CD4-positive, alpha-beta T cell (primary cell): ENCODE measurements at regions not wholly inside any gene's neighbourhood (a gene's known extent, or its start where the extent isn't known, plus 50 kb on each side); places are given as distances from the start of the nearest gene placed in this dataset.

Experiments used
- ATAC-seq: fragments of 200-7000 bp; cut with Tn5 transposase; one replicate; pipeline ENCODE4 v1.10.0; 2022; ENCODE audit warnings: mild to moderate bottlenecking; ENCODE audit not compliant: poor library complexity
- CTCF ChIA-PET: fragments of 350-600 bp; sonication (Branson Sonifier 250); formaldehyde crosslinking; loops from one replicate; lab custom pipeline; 2021; ENCODE audit warnings: antibody characterized with exemption, inconsistent platforms; lab: Charles Lee
- POLR2A ChIA-PET: fragments of 350-600 bp; sonication (Branson Sonifier 250); formaldehyde crosslinking; loops from one replicate; lab custom pipeline; 2021; ENCODE audit warnings: antibody characterized with exemption, inconsistent platforms; lab: Charles Lee
- DNase-seq, 14 experiments: peaks; one replicate each; pipeline ENCODE4 v3.0.0-alpha.2; 2013 to 2020; ENCODE audit warnings: mixed read lengths in 2 of 14
- H3K27ac ChIP-seq, 2 donors: one replicate each; pipeline versions ENCODE4 v1.5.1 to v1.7.0; 2013; ENCODE audit warnings: low read length in 2 of 2, low read depth in 1 of 2, mild to moderate bottlenecking in 1 of 2
- H3K27me3 ChIP-seq, 2 experiments: 1 replicate in 1 of 2; 2 replicates in 1 of 2; pipeline versions ENCODE4 v1.6.1 to v1.7.0; 2013; ENCODE audit warnings: low read length in 2 of 2, control low read depth in 1 of 2, mild to moderate bottlenecking in 1 of 2, moderate library complexity in 1 of 2; ENCODE audit not compliant: insufficient read depth in 2 of 2, control insufficient read depth in 1 of 2
- H3K36me3 ChIP-seq: one replicate; pipeline ENCODE4 v1.6.1; 2013; ENCODE audit warnings: low read length, control low read depth; ENCODE audit not compliant: insufficient read depth
- H3K4me1 ChIP-seq: one replicate; pipeline ENCODE4 v1.6.1; 2013; ENCODE audit warnings: low read length, control low read depth; ENCODE audit not compliant: insufficient read depth
- H3K4me3 ChIP-seq: one replicate; pipeline ENCODE4 v1.5.1; 2013; ENCODE audit warnings: mild to moderate bottlenecking, low read length, moderate library complexity
- H3K9me3 ChIP-seq, 2 experiments: 1 replicate in 1 of 2; 2 replicates in 1 of 2; pipeline versions ENCODE4 v1.6.1 to v1.7.0; 2013; ENCODE audit warnings: low read length in 2 of 2, mild to moderate bottlenecking in 2 of 2, control low read depth in 1 of 2, moderate library complexity in 1 of 2; ENCODE audit not compliant: control insufficient read depth in 1 of 2, insufficient read depth in 1 of 2
- H3K27ac Mint-ChIP-seq: one replicate; pipeline ENCODE4 v1.8.0; 2020; ENCODE audit warnings: mixed read lengths
- H3K27me3 Mint-ChIP-seq: one replicate; pipeline ENCODE4 v1.8.0; 2021; ENCODE audit warnings: mixed read lengths
- H3K36me3 Mint-ChIP-seq: one replicate; pipeline ENCODE4 v1.8.0; 2021; ENCODE audit warnings: low read depth, mixed read lengths
- H3K4me1 Mint-ChIP-seq: one replicate; pipeline ENCODE4 v1.8.0; 2021; ENCODE audit warnings: low read depth, mixed read lengths
- H3K4me3 Mint-ChIP-seq: one replicate; pipeline ENCODE4 v1.8.0; 2020; ENCODE audit warnings: mild to moderate bottlenecking, mixed read lengths
- H3K9me3 Mint-ChIP-seq: one replicate; pipeline ENCODE4 v1.8.0; 2020; ENCODE audit warnings: mixed read lengths
- CTCF ChIP-seq: fragments of 200-600 bp; IDR thresholded peaks from one replicate; pipeline ENCODE4 v1.8.0; 2022; ENCODE audit warnings: antibody characterized with exemption, mild to moderate bottlenecking
- intact Hi-C, 2 experiments: fragments of 100-400 bp; cut with DNase I in 1 of 2; cut with micrococcal nuclease in 1 of 2; formaldehyde crosslinking; loops; one replicate each; pipeline versions ENCODE4 v1.15.1 to v1.9.0; 2023 to 2025; cut with DNase I, micrococcal nuclease

- H3K27me3 Mint-ChIP-seq, result no peaks in the 10 kb centered on the region
- H3K36me3 ChIP-seq, result no peaks in the 10 kb centered on the region
- intact Hi-C loops, result loop anchor here in 1 of 2 experiments (5.0 kb wide), 1 partner anchor 47 kb away; no protein-coding TSS in a partner anchor
- no peaks in the 10 kb centered on the region for H3K36me3 Mint-ChIP-seq
- H3K27me3 ChIP-seq, result no peaks in the 10 kb centered on the region
- H3K27ac ChIP-seq, result no peak overlapping the region
- POLR2A ChIA-PET, result interaction anchor here (1.2 to 1.6 kb wide), 2 partner anchors 10 to 65 kb away, joined by 4 read pairs; no protein-coding TSS in a partner anchor
- no peak overlapping the region for H3K4me3 ChIP-seq
- H3K4me1 ChIP-seq, result peaks cover 7% of the 10 kb centered on the region
- H3K9me3 ChIP-seq, result no peaks in the 10 kb centered on the region
- peak in 2 of 14 experiments; percentile 22 to 34 for DNase-seq
- H3K4me1 Mint-ChIP-seq, result no peaks in the 10 kb centered on the region
- no peaks in the 10 kb centered on the region for H3K9me3 Mint-ChIP-seq
- no peak for TF ChIP-seq CTCF
- CTCF ChIA-PET, result no interaction called here
- H3K4me3 Mint-ChIP-seq, result no peak overlapping the region
- no peak for ATAC-seq
- H3K27ac Mint-ChIP-seq, result no peak overlapping the region
These were observed 52.0 kb upstream of the FYN start for GRCh38 chr6:111925296-111925695.

GRCh38 chr6:111926731-111927302, 53.6 kb upstream of the FYN start:
- peaks cover 7% of the 10 kb centered on the region for H3K4me1 ChIP-seq
- H3K27me3 ChIP-seq, result no peaks in the 10 kb centered on the region
- H3K27me3 Mint-ChIP-seq, result no peaks in the 10 kb centered on the region
- no peak overlapping the region for H3K4me3 Mint-ChIP-seq
- H3K4me3 ChIP-seq, result no peak overlapping the region
- ATAC-seq (no peak), DNase-seq (no peak)
- TF ChIP-seq CTCF, result no peak
- H3K9me3 ChIP-seq, result no peaks in the 10 kb centered on the region
- H3K27ac ChIP-seq, result no peak overlapping the region
- H3K36me3 Mint-ChIP-seq, result no peaks in the 10 kb centered on the region
- intact Hi-C loops, result loop anchor here in 1 of 2 experiments (5.0 kb wide), 1 partner anchor 45 kb away; no protein-coding TSS in a partner anchor
- POLR2A ChIA-PET, result interaction anchor here (1.1 kb wide), 1 partner anchor 17 kb away, joined by 4 read pairs; no protein-coding TSS in a partner anchor
- no peaks in the 10 kb centered on the region for H3K9me3 Mint-ChIP-seq
- CTCF ChIA-PET, result interaction anchor here (1.3 kb wide), 1 partner anchor 102 kb away, joined by 3 read pairs; no protein-coding TSS in a partner anchor
- no peaks in the 10 kb centered on the region for H3K36me3 ChIP-seq
- no peak overlapping the region for H3K27ac Mint-ChIP-seq
- H3K4me1 Mint-ChIP-seq, result no peaks in the 10 kb centered on the region

GRCh38 chr6:111927321-111927720, 54.1 kb upstream of the FYN start:
- no peaks in the 10 kb centered on the region for H3K9me3 ChIP-seq
- ATAC-seq, result no peak
- Mint-ChIP-seq H3K27me3 (no peaks in the 10 kb centered on the region), H3K4me3 (no peak overlapping the region), H3K27ac (no peak overlapping the region), H3K36me3 (no peaks in the 10 kb centered on the region), H3K4me1 (no peaks in the 10 kb centered on the region), H3K9me3 (peaks cover 3% of the 10 kb centered on the region)
- POLR2A ChIA-PET, result interaction anchor here (0.6 to 1.1 kb wide), 2 partner anchors 11 to 17 kb away, joined by 3 to 4 read pairs; no protein-coding TSS in a partner anchor
- DNase-seq, result no peak
- H3K36me3 ChIP-seq, result no peaks in the 10 kb centered on the region
- H3K4me1 ChIP-seq, result peaks cover 7% of the 10 kb centered on the region
- no peak overlapping the region for H3K27ac ChIP-seq
- intact Hi-C loops, result loop anchor here in 1 of 2 experiments (5.0 kb wide), 1 partner anchor 45 kb away; no protein-coding TSS in a partner anchor
- H3K27me3 ChIP-seq, result no peaks in the 10 kb centered on the region
- CTCF ChIA-PET, result interaction anchor here (1.3 kb wide), 1 partner anchor 103 kb away, joined by 3 read pairs; no protein-coding TSS in a partner anchor
- TF ChIP-seq CTCF, result no peak
- H3K4me3 ChIP-seq, result no peak overlapping the region
